ENCODE measurements at regions not wholly inside any gene's neighbourhood (a gene's known extent, or its start where the extent isn't known, plus 50 kb on each side); places are given as distances from the start of the nearest gene placed in this dataset.

- intact Hi-C loops (cut with DNase I): loop anchor here (5.0 kb wide), 1 partner anchor 89 kb away; no protein-coding TSS in a partner anchor
- DNase-seq (ENCODE audit: low spot score): no peak
- Histone ChIP-seq H3K27me3 (replicated peaks; ENCODE audit: insufficient read depth) (no peaks in the 10 kb centered on the region), H3K36me3 (no peaks in the 10 kb centered on the region), H3K9me3 (no peaks in the 10 kb centered on the region), H3K27ac (no peak overlapping the region), H3K4me3 (no peak overlapping the region), H3K4me1 (replicated peaks) (peaks cover 13% of the 10 kb centered on the region)
- 99% methylated on average over 3 of the region's 3 CpGs for WGBS
- TF ChIP-seq POLR2A (IDR thresholded peaks at IDR 0.05): no peak
Observed at GRCh38 chr3:73716418-73716817, 91.7 kb upstream of the PDZRN3 start.

GRCh38 chr3:73710340-73710739, 85.6 kb upstream of the PDZRN3 start:
- no peak for TF ChIP-seq POLR2A (IDR thresholded peaks at IDR 0.05)
- TF ChIP-seq POLR2AphosphoS5 (IDR thresholded peaks at IDR 0.05): no peak
- TF ChIP-seq CTCF (IDR thresholded peaks at IDR 0.05): no peak
- Histone ChIP-seq H3K27me3 (replicated peaks; ENCODE audit: insufficient read depth) (no peaks in the 10 kb centered on the region), H3K4me1 (replicated peaks) (no peaks in the 10 kb centered on the region), H3K4me3 (no peak overlapping the region), H3K36me3 (no peaks in the 10 kb centered on the region), H3K9me3 (no peaks in the 10 kb centered on the region), H3K27ac (no peak overlapping the region)
- intact Hi-C loops (cut with DNase I): no loop called here
- 92% methylated on average over 1 of the region's 1 CpG for WGBS
- no peak for DNase-seq (ENCODE audit: low spot score)

- Histone ChIP-seq H3K27me3 (replicated peaks; ENCODE audit: insufficient read depth) (no peaks in the 10 kb centered on the region), H3K4me3 (no peak overlapping the region), H3K36me3 (no peaks in the 10 kb centered on the region), H3K9me3 (no peaks in the 10 kb centered on the region), H3K4me1 (replicated peaks) (no peaks in the 10 kb centered on the region), H3K27ac (no peak overlapping the region)
- DNase-seq (ENCODE audit: low spot score): no peak
- WGBS: 79% methylated on average over 1 of the region's 1 CpG
- no peak for TF ChIP-seq POLR2AphosphoS5 (IDR thresholded peaks at IDR 0.05)
- TF ChIP-seq CTCF (IDR thresholded peaks at IDR 0.05): no peak
- no peak for TF ChIP-seq POLR2A (IDR thresholded peaks at IDR 0.05)
- intact Hi-C loops (cut with DNase I): no loop called here
Observed at GRCh38 chr3:73709712-73710111, 85.0 kb upstream of the PDZRN3 start.

- H3K27ac ChIP-seq: no peak overlapping the region
- TF ChIP-seq CTCF (IDR thresholded peaks at IDR 0.05): no peak
- no peak for TF ChIP-seq POLR2AphosphoS5 (IDR thresholded peaks at IDR 0.05)
- no peak for TF ChIP-seq POLR2A (IDR thresholded peaks at IDR 0.05)
- intact Hi-C loops (cut with DNase I): no loop called here
Observed at GRCh38 chr3:73708956-73709355, 84.2 kb upstream of the PDZRN3 start.

GRCh38 chr3:73707772-73708171, 83.0 kb upstream of the PDZRN3 start:
- intact Hi-C loops (cut with DNase I): no loop called here
- 63% methylated on average over 2 of the region's 2 CpGs for WGBS

More at GRCh38 chr3:73708956-73709355, 84.2 kb upstream of the PDZRN3 start:
- Histone ChIP-seq H3K4me1 (replicated peaks) (no peaks in the 10 kb centered on the region), H3K9me3 (no peaks in the 10 kb centered on the region), H3K4me3 (no peak overlapping the region), H3K27me3 (replicated peaks; ENCODE audit: insufficient read depth) (no peaks in the 10 kb centered on the region), H3K36me3 (no peaks in the 10 kb centered on the region)
- DNase-seq (ENCODE audit: low spot score): no peak
- 70% methylated on average over 2 of the region's 2 CpGs for WGBS

More at GRCh38 chr3:73707772-73708171, 83.0 kb upstream of the PDZRN3 start:
- no peak for DNase-seq (ENCODE audit: low spot score)
- Histone ChIP-seq H3K9me3 (no peaks in the 10 kb centered on the region), H3K36me3 (no peaks in the 10 kb centered on the region), H3K4me1 (replicated peaks) (no peaks in the 10 kb centered on the region), H3K27ac (no peak overlapping the region), H3K27me3 (replicated peaks; ENCODE audit: insufficient read depth) (no peaks in the 10 kb centered on the region), H3K4me3 (no peak overlapping the region)
- TF ChIP-seq POLR2A (IDR thresholded peaks at IDR 0.05) (no peak), POLR2AphosphoS5 (IDR thresholded peaks at IDR 0.05) (no peak), CTCF (IDR thresholded peaks at IDR 0.05) (no peak)

Data from prostate gland (tissue), 2 donors.